Trophoblast cell (in vitro differentiated cells and primary cell): ENCODE measurements at regions not wholly inside any gene's neighbourhood (a gene's known extent, or its start where the extent isn't known, plus 50 kb on each side); places are given as distances from the start of the nearest gene placed in this dataset.

ENCODE experiments used
- DNase-seq, 2 donors: peaks; one replicate each; pipeline ENCODE4 v3.0.0-alpha.2; 2016
- H2AFZ ChIP-seq: 2 replicates; pipeline ENCODE4 v1.6.1; 2013; ENCODE audit warnings: low read length, moderate library complexity, mild to moderate bottlenecking; ENCODE audit not compliant: insufficient read depth, poor library complexity
- H2AK5ac ChIP-seq: 2 replicates; pipeline ENCODE4 v1.6.1; 2013; ENCODE audit warnings: mild to moderate bottlenecking, low read length
- H2BK120ac ChIP-seq: 2 replicates; pipeline ENCODE4 v1.6.1; 2013; ENCODE audit warnings: low read length, mild to moderate bottlenecking, moderate library complexity; ENCODE audit not compliant: insufficient read depth, poor library complexity
- H2BK12ac ChIP-seq: 2 replicates; pipeline ENCODE4 v1.6.1; 2013; ENCODE audit warnings: mild to moderate bottlenecking, low read length, moderate library complexity
- H2BK5ac ChIP-seq: 2 replicates; pipeline ENCODE4 v1.6.1; 2013; ENCODE audit warnings: low read length, low read depth, moderate library complexity, mild to moderate bottlenecking; ENCODE audit not compliant: poor library complexity
- H3K14ac ChIP-seq: 2 replicates; pipeline ENCODE4 v1.6.1; 2013; ENCODE audit warnings: mild to moderate bottlenecking, low read length
- H3K18ac ChIP-seq: 2 replicates; pipeline ENCODE4 v1.6.1; 2013; ENCODE audit warnings: mild to moderate bottlenecking, low read length
- H3K23ac ChIP-seq: 2 replicates; pipeline ENCODE4 v1.6.1; 2013; ENCODE audit warnings: low read length
- H3K27ac ChIP-seq: 2 replicates; pipeline ENCODE4 v1.5.1; 2013; ENCODE audit warnings: low read depth, mild to moderate bottlenecking, inconsistent platforms, low read length, moderate library complexity
- H3K27me3 ChIP-seq: 2 replicates; pipeline ENCODE4 v1.6.1; 2013; ENCODE audit warnings: inconsistent platforms, mild to moderate bottlenecking, low read length, moderate library complexity; ENCODE audit not compliant: insufficient read depth
- H3K36me3 ChIP-seq, 2 experiments: 1 replicate in 1 of 2; 2 replicates in 1 of 2; pipeline ENCODE4 v1.6.1; 2013; ENCODE audit warnings: low read length in 2 of 2, mild to moderate bottlenecking in 2 of 2, moderate library complexity in 1 of 2; ENCODE audit not compliant: insufficient read depth in 2 of 2, control insufficient read depth in 1 of 2
- H3K4ac ChIP-seq: 2 replicates; pipeline ENCODE4 v1.6.1; 2013; ENCODE audit warnings: low read depth, mild to moderate bottlenecking, low read length, moderate library complexity
- H3K4me1 ChIP-seq, 2 experiments: 1 replicate in 1 of 2; 2 replicates in 1 of 2; pipeline ENCODE4 v1.6.1; 2013; ENCODE audit warnings: low read length in 2 of 2, mild to moderate bottlenecking in 2 of 2, moderate library complexity in 1 of 2; ENCODE audit not compliant: insufficient read depth in 2 of 2, control insufficient read depth in 1 of 2
- H3K4me2 ChIP-seq: 2 replicates; pipeline ENCODE4 v1.6.1; 2013; ENCODE audit warnings: inconsistent platforms, mild to moderate bottlenecking, low read length, moderate library complexity
- H3K4me3 ChIP-seq: 2 replicates; pipeline ENCODE4 v1.5.1; 2013; ENCODE audit warnings: mild to moderate bottlenecking, low read depth, low read length, inconsistent platforms
- H3K79me1 ChIP-seq: one replicate; pipeline ENCODE4 v1.6.1; 2013; ENCODE audit warnings: low read length
- H3K79me2 ChIP-seq: 2 replicates; pipeline ENCODE4 v1.6.1; 2013; ENCODE audit warnings: low read length, mild to moderate bottlenecking; ENCODE audit not compliant: control insufficient read depth, insufficient read depth, poor library complexity
- H3K9ac ChIP-seq: 2 replicates; pipeline ENCODE4 v1.6.1; 2013; ENCODE audit warnings: mild to moderate bottlenecking, low read length
- H3K9me3 ChIP-seq: 2 replicates; pipeline ENCODE4 v1.6.1; 2013; ENCODE audit warnings: low read depth, mild to moderate bottlenecking, control low read depth, inconsistent platforms, low read length; ENCODE audit not compliant: insufficient read depth
- H4K12ac ChIP-seq: 2 replicates; pipeline ENCODE4 v1.6.1; 2013; ENCODE audit warnings: low read depth, mild to moderate bottlenecking, low read length, moderate library complexity
- H4K8ac ChIP-seq: 2 replicates; pipeline ENCODE4 v1.6.1; 2013; ENCODE audit warnings: low read depth, mild to moderate bottlenecking, low read length, moderate library complexity
- H4K91ac ChIP-seq: one replicate; pipeline ENCODE4 v1.6.1; 2013; ENCODE audit warnings: low read depth, mild to moderate bottlenecking, low read length, moderate library complexity
- WGBS: extraction: QIAGEN DNeasy Blood & Tissue Kit; methylation state at CpG from one replicate; pipeline ENCODE4 v1.1.7; 2013; ENCODE audit warnings: missing lambda C conversion rate; ENCODE audit not compliant: insufficient read length, insufficient coverage; ENCODE audit errors: extremely low coverage; 5-methylcytosine and 5-hydroxymethylcytosine counted together

DNA sequence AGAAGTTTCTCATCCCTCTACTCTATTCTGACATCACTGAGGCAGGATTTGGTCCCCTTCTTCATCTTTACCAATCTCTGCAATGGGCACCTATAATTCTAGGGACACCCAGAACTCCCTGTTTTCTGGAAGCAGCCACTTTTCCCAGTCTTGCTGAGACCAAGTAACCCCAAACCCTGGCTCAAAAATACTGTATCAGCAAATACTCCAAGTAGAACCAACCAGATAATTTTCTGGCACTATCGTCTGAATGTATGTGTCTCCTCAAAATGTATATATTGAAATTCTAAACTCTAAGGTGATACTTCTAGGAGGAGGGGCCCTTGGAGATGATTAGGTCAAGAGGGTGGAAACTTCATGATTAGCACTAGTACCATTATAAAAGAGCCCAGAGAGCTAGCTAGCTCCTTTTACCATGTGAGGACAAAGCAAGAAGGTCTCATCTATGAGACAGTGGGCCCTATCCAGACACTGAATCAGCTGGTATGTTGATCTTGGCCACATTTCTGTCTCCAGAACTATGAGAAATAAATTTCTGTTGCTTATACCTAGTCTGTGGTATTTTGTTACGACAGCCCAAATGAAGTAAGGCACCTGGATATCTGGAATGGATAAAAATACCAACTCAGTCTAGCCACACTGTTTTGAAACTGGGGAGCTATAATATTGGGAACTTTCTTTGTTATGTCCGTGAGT is 464.4 kb downstream of the CDH11 start:
- Histone ChIP-seq H3K27me3 (no peaks in the 10 kb centered on the region), H2AK5ac (no peak overlapping the region), H3K4me3 (no peak overlapping the region), H3K4me1 (no peaks in the 10 kb centered on the region), H3K18ac (no peak overlapping the region), H3K27ac (no peak overlapping the region), H3K79me2 (no peaks in the 10 kb centered on the region), H4K8ac (no peak overlapping the region), H2BK5ac (no peak overlapping the region), H4K12ac (no peak overlapping the region), H3K14ac (no peak overlapping the region), H3K9me3 (no peaks in the 10 kb centered on the region), H3K9ac (no peak overlapping the region), H2BK120ac (no peak overlapping the region), H3K4ac (no peak overlapping the region), H2BK12ac (no peak overlapping the region), H4K91ac (no peak overlapping the region), H2AFZ (no peak overlapping the region), H3K23ac (no peak overlapping the region), H3K79me1 (no peaks in the 10 kb centered on the region), H3K36me3 (no peaks in the 10 kb centered on the region), H3K4me2 (no peak overlapping the region)
- no peak for DNase-seq
- no CpG with 5 or more reads among the region's 3 CpGs for WGBS

DNA sequence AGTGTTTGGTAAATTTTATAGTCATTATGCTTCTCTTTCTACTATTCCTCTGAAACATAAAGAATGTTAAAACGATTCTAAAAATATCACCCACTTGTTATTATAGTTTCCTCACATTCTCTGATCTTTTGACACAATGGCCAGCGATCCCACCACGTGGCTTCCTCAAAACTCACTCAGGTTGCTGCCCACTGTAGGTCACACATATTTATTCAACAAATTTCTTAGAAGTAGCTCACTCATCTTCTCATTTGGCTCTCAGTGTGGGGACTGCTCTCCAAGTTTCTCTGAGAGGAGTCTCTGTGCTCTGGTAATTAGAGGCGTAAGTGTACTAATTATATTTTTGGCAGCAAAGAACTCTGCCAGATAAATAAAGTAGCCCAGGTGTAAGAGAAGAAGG is 465.4 kb downstream of the CDH11 start:
- Histone ChIP-seq H3K4ac (no peak overlapping the region), H2BK5ac (no peak overlapping the region), H2BK120ac (no peak overlapping the region), H3K36me3 (no peaks in the 10 kb centered on the region), H3K4me3 (no peak overlapping the region), H3K23ac (no peak overlapping the region), H4K12ac (no peak overlapping the region), H3K27me3 (no peaks in the 10 kb centered on the region), H3K79me1 (no peaks in the 10 kb centered on the region), H3K4me1 (no peaks in the 10 kb centered on the region), H2AFZ (no peak overlapping the region), H3K79me2 (no peaks in the 10 kb centered on the region), H3K27ac (no peak overlapping the region), H2BK12ac (no peak overlapping the region), H3K4me2 (no peak overlapping the region), H3K14ac (no peak overlapping the region), H4K8ac (no peak overlapping the region), H4K91ac (no peak overlapping the region), H3K9me3 (no peaks in the 10 kb centered on the region), H3K9ac (no peak overlapping the region), H3K18ac (no peak overlapping the region), H2AK5ac (no peak overlapping the region)
- DNase-seq: no peak
- WGBS: no CpG with 5 or more reads among the region's 4 CpGs

DNA sequence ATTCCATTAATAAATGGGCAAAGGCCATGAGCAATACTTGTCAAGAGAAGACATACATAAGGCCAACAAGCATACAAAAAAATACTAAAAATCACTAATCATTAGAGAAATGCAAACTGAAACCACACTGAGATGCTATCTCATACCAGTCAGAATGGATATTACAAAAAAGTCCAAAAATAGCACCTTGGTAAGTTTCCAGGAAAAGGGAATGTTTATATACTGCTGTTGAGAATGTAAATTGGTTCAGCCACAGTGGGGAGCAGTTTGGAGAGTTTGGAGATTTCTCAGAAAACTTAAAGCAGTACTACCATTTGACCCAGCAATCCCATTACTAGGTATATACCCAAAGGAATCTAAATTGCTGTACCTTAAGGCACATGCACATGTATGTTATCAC is 467.7 kb downstream of the CDH11 start:
- Histone ChIP-seq H2BK5ac (no peak overlapping the region), H4K12ac (no peak overlapping the region), H3K4me2 (no peak overlapping the region), H3K27ac (no peak overlapping the region), H4K91ac (no peak overlapping the region), H4K8ac (no peak overlapping the region), H3K79me1 (no peaks in the 10 kb centered on the region), H3K9ac (no peak overlapping the region), H3K14ac (no peak overlapping the region), H2BK12ac (no peak overlapping the region), H2AFZ (no peak overlapping the region), H3K4ac (no peak overlapping the region), H3K9me3 (no peaks in the 10 kb centered on the region), H3K27me3 (no peaks in the 10 kb centered on the region), H3K4me3 (no peak overlapping the region), H3K18ac (no peak overlapping the region), H2BK120ac (no peak overlapping the region), H3K23ac (no peak overlapping the region), H3K36me3 (no peaks in the 10 kb centered on the region), H2AK5ac (no peak overlapping the region), H3K79me2 (no peaks in the 10 kb centered on the region), H3K4me1 (no peaks in the 10 kb centered on the region)
- no peak for DNase-seq

DNA sequence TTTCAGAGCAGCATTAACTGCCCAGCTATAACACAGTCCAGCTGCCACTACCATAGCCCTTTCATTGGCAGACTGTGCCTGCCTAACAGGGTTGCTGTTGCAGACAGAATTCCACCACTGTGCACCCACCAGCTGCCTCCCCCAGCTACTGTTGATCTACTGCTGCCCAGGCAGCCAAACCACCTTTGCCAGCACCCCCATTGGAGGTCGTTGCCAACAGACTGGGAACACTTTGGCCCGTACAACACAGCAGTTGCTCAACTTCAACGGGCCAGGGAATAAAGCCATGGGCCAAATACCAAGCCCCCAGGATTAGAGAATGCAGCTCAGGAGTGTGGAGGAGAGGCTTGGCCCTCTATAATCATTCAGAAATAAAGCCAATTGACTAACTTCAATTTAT is 473.6 kb downstream of the CDH11 start:
- H2AK5ac ChIP-seq: no peak overlapping the region
- no peak overlapping the region for H4K12ac ChIP-seq
- DNase-seq: no peak
- H4K8ac ChIP-seq: no peak overlapping the region
- no peak overlapping the region for H4K91ac ChIP-seq
- H3K14ac ChIP-seq: no peak overlapping the region
- no CpG with 5 or more reads among the region's 3 CpGs for WGBS
- no peaks in the 10 kb centered on the region for H3K36me3 ChIP-seq
- H3K79me2 ChIP-seq: no peaks in the 10 kb centered on the region
- H3K79me1 ChIP-seq: no peaks in the 10 kb centered on the region
- no peaks in the 10 kb centered on the region for H3K9me3 ChIP-seq
- no peak overlapping the region for H2BK120ac ChIP-seq
- peak overlapping the region; percentile 65 for H3K9ac ChIP-seq
- H3K18ac ChIP-seq: no peak overlapping the region
- no peak overlapping the region for H2BK5ac ChIP-seq
- H2AFZ ChIP-seq: peak overlapping the region; percentile 6
- no peak overlapping the region for H3K27ac ChIP-seq
- H3K27me3 ChIP-seq: no peaks in the 10 kb centered on the region
- no peak overlapping the region for H2BK12ac ChIP-seq
- no peak overlapping the region for H3K4me3 ChIP-seq
- no peak overlapping the region for H3K4ac ChIP-seq
- H3K23ac ChIP-seq: peak overlapping the region; percentile 95
- H3K4me1 ChIP-seq: no peaks in the 10 kb centered on the region
- no peak overlapping the region for H3K4me2 ChIP-seq
